ENCODE measurements at regions not wholly inside any gene's neighbourhood (a gene's known extent, or its start where the extent isn't known, plus 50 kb on each side); places are given as distances from the start of the nearest gene placed in this dataset.
"Not testable (repeated sequence)": the region's sequence is repeated elsewhere in the genome, so short reads cannot be mapped to it uniquely, and the experiment has no call there.

- TF ChIP-seq CTCF (IDR thresholded peaks at IDR 0.05; ENCODE audit: low read depth, low read length); EZH2phosphoT487 (IDR thresholded peaks at IDR 0.05; ENCODE audit: low read depth): not testable (repeated sequence)
These were observed 128.6 kb downstream of the ACTR3 start for GRCh38 chr2:114018464-114018863.

Measured in OCI-LY3 (cell line).